HL-60 (cell line): ENCODE measurements at regions not wholly inside any gene's neighbourhood (a gene's known extent, or its start where the extent isn't known, plus 50 kb on each side); places are given as distances from the start of the nearest gene placed in this dataset.

Experiments used
- DNase-seq, 2 experiments: peaks; one replicate each; pipeline ENCODE4 v3.0.0-alpha.2; 2010 to 2020; ENCODE audit warnings: low read depth in 1 of 2, low spot score in 1 of 2
- H3K27ac ChIP-seq: fragments of 250-450 bp; sonication (Bioruptor Pico); replicated peaks from 2 replicates; pipeline ENCODE4 v1.5.1; 2020; ENCODE audit warnings: mild to moderate bottlenecking, moderate library complexity
- H3K27me3 ChIP-seq: fragments of 250-450 bp; sonication (Bioruptor Pico); 2 replicates; pipeline ENCODE4 v1.5.1; 2021; ENCODE audit warnings: mild to moderate bottlenecking, moderate library complexity; ENCODE audit not compliant: insufficient read depth, poor library complexity, severe bottlenecking
- H3K4me3 ChIP-seq: replicated peaks from 2 replicates; pipeline ENCODE4 v1.5.1; 2011; ENCODE audit warnings: mild to moderate bottlenecking, control low read depth, low read length; ENCODE audit not compliant: insufficient read depth
- CTCF ChIP-seq: IDR thresholded peaks from one replicate; pipeline ENCODE4 v1.5.1; 2011; ENCODE audit warnings: low read length, control low read depth, inconsistent platforms; ENCODE audit not compliant: insufficient read depth
- GABPA ChIP-seq: IDR thresholded peaks from 2 replicates; pipeline ENCODE4 v1.6.1; 2012; ENCODE audit warnings: low read depth
- POLR2AphosphoS5 ChIP-seq: IDR thresholded peaks from 2 replicates; pipeline ENCODE4 v1.6.1; 2012; ENCODE audit warnings: low read depth
- REST ChIP-seq: IDR thresholded peaks from 2 replicates; pipeline ENCODE4 v1.6.1; 2012; ENCODE audit warnings: low read depth; ENCODE audit not compliant: insufficient replicate concordance
- SPI1 ChIP-seq: IDR thresholded peaks from 2 replicates; pipeline ENCODE4 v1.6.1; 2012; ENCODE audit warnings: low read depth, mild to moderate bottlenecking, borderline replicate concordance

GRCh38 chr10:107614939-107615685 lies 450.6 kb upstream of the SORCS1 start:
- no peak for TF ChIP-seq SPI1
- no peak for TF ChIP-seq CTCF
- no peak for TF ChIP-seq REST
- TF ChIP-seq POLR2AphosphoS5, result no peak
- TF ChIP-seq GABPA, result no peak
- Histone ChIP-seq H3K4me3 (no peak overlapping the region), H3K27ac (no peak overlapping the region), H3K27me3 (no peaks in the 10 kb centered on the region)
- no peak for DNase-seq

GRCh38 chr10:107611115-107611514 lies 446.6 kb upstream of the SORCS1 start:
- TF ChIP-seq GABPA, result no peak
- TF ChIP-seq REST, result no peak
- TF ChIP-seq CTCF, result no peak
- no peak for TF ChIP-seq POLR2AphosphoS5
- TF ChIP-seq SPI1, result no peak
- DNase-seq, result no peak
- H3K27me3 ChIP-seq, result no peaks in the 10 kb centered on the region
- H3K4me3 ChIP-seq, result no peak overlapping the region
- no peak overlapping the region for H3K27ac ChIP-seq

GRCh38 chr10:107589081-107589480 lies 424.6 kb upstream of the SORCS1 start:
- no peaks in the 10 kb centered on the region for H3K27me3 ChIP-seq
- no peak for DNase-seq
- TF ChIP-seq REST (no peak), GABPA (no peak), CTCF (no peak), SPI1 (no peak), POLR2AphosphoS5 (no peak)
- no peak overlapping the region for H3K27ac ChIP-seq
- H3K4me3 ChIP-seq, result no peak overlapping the region
